HG03354 (cell line): ENCODE measurements at regions not wholly inside any gene's neighbourhood (a gene's known extent, or its start where the extent isn't known, plus 50 kb on each side); places are given as distances from the start of the nearest gene placed in this dataset.
"Not testable (repeated sequence)": the region's sequence is repeated elsewhere in the genome, so short reads cannot be mapped to it uniquely, and the experiment has no call there.

Experiments used
- ATAC-seq: cut with Tn5 transposase; IDR thresholded peaks from one replicate; pipeline ENCODE4 v1.9.1; 2021; ENCODE audit warnings: mild to moderate bottlenecking; ENCODE audit not compliant: unreplicated experiment, poor library complexity, severe bottlenecking

- no peak for ATAC-seq
Measured at GRCh38 chr9:82783045-82783444, 279.9 kb downstream of the RASEF start.

- no peak for ATAC-seq
Measured at GRCh38 chr9:82784589-82784988, 278.4 kb downstream of the RASEF start.

GRCh38 chr9:82789155-82789824, 273.7 kb downstream of the RASEF start:
- ATAC-seq: no peak

GRCh38 chr9:82790875-82791274, 272.1 kb downstream of the RASEF start:
- no peak for ATAC-seq

- ATAC-seq: no peak
Measured at GRCh38 chr9:82791692-82792091, 271.2 kb downstream of the RASEF start.

DNA sequence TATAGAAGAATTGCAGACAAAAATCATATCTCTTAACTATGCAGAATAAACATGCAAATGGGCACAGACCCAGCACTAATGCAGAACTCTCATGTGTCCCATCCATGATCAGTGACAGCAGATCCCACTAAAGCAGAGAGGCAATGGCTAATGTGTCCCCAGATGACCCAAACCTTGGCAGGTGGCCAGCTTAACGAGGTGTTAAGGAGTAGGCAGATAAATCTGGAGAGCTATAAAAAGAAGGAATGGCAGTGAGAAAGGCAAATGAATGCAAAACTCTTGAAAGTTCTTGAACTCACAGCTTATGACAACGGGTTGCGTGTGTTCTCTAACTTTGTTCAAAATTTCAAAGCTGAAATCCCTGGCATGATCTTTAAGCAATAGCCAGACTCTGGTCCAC, 265.4 kb downstream of the RASEF start:
- ATAC-seq: no peak

- no peak for ATAC-seq
Measured at GRCh38 chr9:82799286-82799685, 263.7 kb downstream of the RASEF start.

GRCh38 chr9:82805027-82805426, 257.9 kb downstream of the RASEF start:
- no peak for ATAC-seq

GRCh38 chr9:82808478-82808877, 254.5 kb downstream of the RASEF start:
- no peak for ATAC-seq

DNA sequence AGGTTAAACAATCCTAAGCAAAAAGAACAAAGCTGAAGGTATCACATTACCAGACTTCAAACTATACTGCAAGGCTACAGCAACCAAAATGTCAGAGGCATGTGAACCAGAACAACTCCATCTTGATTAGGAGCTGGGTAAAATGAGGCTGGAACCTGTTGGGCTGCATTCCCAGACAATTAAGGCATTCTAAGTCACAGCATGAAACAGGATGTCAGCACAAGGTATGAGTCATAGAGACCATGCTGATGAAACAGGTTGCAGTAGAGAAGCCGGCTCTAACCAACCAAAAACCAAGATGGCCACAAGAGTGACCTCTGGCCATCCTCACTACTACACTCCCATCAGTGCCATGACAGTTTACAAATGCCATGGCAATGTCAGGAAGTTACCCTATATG, 252.0 kb downstream of the RASEF start:
- ATAC-seq: no peak

GRCh38 chr9:82819260-82819659, 243.7 kb downstream of the RASEF start:
- no peak for ATAC-seq

GRCh38 chr9:82820186-82820585, 242.8 kb downstream of the RASEF start:
- ATAC-seq: no peak

GRCh38 chr9:82829818-82830217, 233.1 kb downstream of the RASEF start:
- no peak for ATAC-seq

- no peak for ATAC-seq
Measured at GRCh38 chr9:82865524-82865923, 197.4 kb downstream of the RASEF start.

GRCh38 chr9:82880336-82881050, 182.4 kb downstream of the RASEF start:
- no peak for ATAC-seq

DNA sequence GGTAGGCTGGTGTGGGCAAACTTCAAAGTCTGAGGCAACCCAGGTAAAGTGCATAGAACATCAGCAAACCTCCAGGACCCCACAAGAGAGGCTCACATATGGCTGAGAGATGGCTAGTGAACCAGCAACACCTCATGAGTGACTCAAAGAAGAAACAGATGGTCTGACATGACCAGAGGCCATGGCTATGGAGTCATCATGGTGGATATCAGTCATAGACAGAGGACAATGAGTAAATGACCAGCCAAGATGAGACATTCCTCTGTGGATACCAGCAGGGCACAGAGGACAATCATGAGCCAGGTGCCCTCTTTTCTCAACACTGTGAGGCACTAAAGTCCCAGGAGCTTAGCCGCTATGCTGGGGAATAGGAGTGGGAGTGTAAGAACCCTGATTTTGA, 180.8 kb downstream of the RASEF start:
- no peak for ATAC-seq

GRCh38 chr9:82882748-82883147, 180.2 kb downstream of the RASEF start:
- ATAC-seq: no peak

DNA sequence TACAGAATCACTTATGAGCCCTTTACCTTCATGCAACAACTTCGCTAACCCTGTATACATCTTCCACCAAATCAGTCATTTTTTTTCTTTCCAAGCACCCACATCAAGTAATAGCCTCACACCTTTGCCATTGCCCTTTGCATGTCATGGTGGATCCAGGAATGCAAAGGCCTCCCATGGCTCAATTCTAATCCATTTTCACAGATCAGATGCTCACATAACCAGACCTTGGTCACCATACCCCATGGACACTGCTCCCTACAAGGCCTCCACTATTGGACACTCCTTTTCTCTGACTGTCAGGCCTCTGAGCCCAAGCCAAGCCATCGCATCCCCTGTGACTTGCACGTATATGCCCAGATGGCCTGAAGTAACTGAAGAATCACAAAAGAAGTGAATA, 179.5 kb downstream of the RASEF start:
- no peak for ATAC-seq

- ATAC-seq: not testable (repeated sequence)
Measured at GRCh38 chr9:82883974-82884373, 179.0 kb downstream of the RASEF start.

DNA sequence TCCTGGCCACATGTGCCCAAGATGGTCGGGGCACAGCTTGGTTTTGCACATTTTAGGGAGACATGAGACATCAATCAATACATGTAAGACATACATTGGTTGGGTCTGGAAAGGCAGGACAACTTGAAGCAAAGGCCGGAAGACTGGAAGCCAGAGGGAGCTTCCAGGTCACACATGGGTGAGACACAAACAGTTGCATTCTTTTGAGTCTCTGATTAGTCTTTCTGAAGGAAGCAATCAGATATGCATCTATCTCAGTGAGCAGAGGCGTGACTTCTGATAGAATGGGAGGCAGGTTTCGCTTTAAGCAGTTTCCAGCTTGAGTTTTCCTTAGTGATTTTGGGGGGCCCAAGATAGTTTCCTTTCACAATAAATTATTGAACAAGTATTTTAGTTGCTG, 172.5 kb downstream of the RASEF start:
- ATAC-seq: no peak

DNA sequence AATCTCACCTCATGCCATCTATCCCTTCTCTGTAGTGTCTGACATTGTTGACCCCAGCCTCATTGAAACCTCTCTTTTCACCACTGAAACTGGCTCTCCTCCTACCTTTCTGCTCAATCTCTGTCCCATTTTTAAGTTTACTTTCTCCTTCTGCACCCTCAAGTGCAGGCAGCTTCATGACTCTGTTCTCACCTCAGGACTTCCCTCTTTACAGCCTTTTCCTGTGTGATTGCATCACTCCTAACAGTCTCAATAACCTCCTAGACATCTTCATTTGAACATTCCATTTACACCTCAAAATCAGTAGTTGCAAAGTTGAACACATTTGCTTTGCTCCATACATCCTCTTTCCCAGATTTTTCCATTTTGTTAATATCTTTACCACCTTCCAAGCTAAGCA, 172.1 kb downstream of the RASEF start:
- ATAC-seq: no peak

GRCh38 chr9:82891321-82891720, 171.6 kb downstream of the RASEF start:
- no peak for ATAC-seq
